ENCODE measurements at regions not wholly inside any gene's neighbourhood (a gene's known extent, or its start where the extent isn't known, plus 50 kb on each side); places are given as distances from the start of the nearest gene placed in this dataset.

DNA sequence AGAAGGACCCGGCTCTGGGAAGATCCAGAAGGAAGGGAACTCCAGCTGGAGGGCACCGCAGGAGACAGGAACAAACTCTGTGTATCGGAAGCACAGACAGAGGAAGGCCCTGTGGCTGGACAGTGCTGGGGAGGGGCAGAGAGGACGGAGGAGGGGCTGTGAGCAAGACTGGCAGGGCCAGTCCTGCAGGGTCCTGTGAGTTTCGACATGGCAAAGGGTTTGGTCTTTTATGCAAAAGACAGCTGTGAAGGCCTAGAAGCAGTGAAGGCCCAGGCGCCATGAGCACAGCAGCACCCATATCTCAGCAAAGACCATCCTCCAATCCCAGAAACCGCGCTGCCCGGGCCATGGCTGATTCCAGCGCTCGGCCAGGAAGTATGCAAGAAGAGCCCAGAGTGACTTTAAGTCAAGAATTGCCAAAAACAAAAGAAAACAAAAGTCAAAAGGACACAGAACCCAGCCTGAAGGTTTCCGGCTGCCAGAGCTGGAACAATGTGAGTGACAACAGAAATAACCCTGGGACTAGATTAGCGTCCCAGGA, 126.5 kb downstream of the NCOR2 start:
- no peak for DNase-seq

DNA sequence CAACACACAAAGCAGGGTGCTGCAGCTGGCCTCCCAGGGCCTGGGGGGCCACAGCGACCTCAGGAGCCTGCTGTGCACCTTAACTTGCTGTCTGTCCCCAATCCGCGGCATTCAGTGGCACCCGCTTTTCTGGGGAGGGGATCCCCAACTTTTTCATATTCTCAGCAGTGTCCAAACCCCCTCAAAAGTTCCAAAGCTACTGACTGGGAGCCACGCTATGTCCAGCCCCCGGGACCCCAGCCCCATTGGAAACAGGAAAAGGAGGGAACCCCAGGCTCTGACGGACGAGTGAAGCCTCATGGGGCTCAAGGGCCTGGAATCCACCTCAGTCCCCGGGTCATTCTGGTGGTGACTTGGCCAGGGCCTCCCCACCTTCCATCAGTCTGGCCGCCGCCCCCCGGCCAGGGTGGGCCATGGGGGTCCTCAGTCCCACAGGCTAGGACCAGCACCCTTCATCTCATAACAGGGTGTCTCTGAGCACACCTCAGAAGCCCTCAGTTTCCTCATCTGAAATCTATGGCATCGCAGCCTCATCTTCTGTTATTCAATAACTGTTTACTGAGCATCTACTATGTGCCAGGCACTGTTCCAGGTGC, 127.3 kb downstream of the NCOR2 start:
- DNase-seq, result no peak

GRCh38 chr12:124438437-124439056, 128.9 kb downstream of the NCOR2 start:
- no peak for DNase-seq

GRCh38 chr12:124437617-124438436, 129.6 kb downstream of the NCOR2 start:
- DNase-seq, result no peak

GRCh38 chr12:124437121-124437520, 130.3 kb downstream of the NCOR2 start:
- no peak for DNase-seq

DNA sequence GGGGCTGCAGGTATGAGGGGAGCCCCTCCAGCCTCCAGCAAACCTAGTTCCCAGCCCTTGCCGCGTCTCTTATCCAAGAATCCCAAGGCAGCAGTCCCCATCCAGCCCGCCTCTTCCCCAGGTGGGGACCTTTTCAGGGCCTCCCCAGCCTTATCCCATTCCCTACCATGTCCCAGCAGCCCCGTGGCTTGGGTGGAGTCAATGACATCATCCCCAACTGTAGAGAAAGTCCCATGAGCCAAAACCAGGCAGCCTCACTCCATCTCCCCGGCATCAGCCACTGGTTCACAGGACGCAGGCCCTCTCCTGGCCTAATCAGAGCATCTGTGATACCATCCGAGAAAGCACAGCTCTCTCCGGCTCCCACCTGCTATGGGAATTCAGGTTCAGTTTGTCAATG, 131.0 kb downstream of the NCOR2 start:
- DNase-seq, result no peak

- no peak for DNase-seq
These were observed 131.5 kb downstream of the NCOR2 start for GRCh38 chr12:124435806-124436345.

GRCh38 chr12:124434951-124435805, 132.2 kb downstream of the NCOR2 start:
- DNase-seq, result no peak

- no peak for DNase-seq
These were observed 133.1 kb downstream of the NCOR2 start for GRCh38 chr12:124434354-124434753.

- no peak for DNase-seq
These were observed 133.5 kb downstream of the NCOR2 start for GRCh38 chr12:124433879-124434278.

GRCh38 chr12:124433147-124433874, 134.1 kb downstream of the NCOR2 start:
- no peak for DNase-seq

DNA sequence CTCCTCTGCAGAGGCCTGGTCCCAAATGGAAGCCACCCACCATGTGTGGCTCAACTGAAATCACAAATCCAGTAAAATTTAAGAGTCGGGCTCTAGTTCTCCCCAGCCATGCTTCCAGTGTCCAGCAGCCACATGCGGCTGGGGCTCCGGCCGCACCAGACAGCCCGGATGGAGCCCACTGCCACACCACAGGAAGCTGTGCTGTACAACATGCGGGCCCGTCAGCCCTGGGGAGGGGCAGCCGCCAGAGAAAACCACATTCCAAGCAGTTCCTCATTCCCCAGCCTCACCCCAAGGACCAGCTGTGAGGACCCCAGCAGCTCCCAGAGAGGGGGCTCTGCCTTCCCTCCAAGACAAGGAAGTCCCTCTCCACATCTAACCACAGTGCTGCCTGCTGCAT, 135.0 kb downstream of the NCOR2 start:
- no peak for DNase-seq

- DNase-seq, result no peak
These were observed 135.4 kb downstream of the NCOR2 start for GRCh38 chr12:124431971-124432370.

DNA sequence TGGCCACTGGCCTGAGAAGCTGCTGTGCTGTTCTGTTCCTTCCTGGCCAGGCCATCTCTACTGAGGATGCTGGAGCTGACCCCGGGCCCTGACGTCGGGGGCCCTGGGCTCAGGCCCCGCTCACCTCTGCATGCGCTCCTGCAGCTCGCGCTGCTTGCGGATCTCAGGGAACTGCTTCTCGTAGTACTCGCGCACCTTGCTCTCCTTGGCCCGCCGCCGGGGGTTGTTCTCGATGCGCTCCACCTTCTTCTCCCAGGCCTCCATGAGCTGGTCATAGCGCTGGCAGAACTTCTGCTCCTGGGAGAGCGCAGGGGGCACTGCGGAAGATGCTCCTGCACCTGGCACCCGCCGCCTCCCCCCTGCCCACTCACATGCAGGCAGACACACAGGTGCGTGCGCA, 135.6 kb downstream of the RFLNA start:
- DNase-seq, result no peak

GRCh38 chr12:124429535-124429934, 134.6 kb downstream of the RFLNA start:
- no peak for DNase-seq

DNA sequence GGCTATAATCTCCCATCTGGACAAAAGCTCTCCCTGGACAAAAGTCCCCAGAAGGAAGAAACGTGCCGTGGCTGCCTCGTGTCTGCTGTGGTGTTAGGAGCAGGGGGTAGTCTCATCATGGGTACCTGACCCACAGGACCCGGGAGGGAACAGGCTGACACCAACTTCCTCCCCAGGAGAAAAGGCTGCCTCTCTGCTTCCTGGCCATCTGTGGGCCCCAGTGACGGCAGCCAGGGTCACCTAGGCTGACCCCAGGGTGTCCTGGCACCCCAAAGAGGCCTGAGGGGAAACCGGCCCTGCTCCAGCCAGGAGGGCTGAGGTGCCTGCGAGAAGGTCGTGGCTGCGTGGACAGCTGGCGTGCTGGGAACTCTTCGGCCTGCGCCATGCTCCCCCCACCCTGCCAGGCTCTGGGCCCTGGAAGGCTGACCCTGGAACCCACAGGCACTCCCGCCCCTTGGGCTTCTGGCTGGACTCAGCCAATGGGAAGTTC, 133.9 kb downstream of the RFLNA start:
- no peak for DNase-seq

DNA sequence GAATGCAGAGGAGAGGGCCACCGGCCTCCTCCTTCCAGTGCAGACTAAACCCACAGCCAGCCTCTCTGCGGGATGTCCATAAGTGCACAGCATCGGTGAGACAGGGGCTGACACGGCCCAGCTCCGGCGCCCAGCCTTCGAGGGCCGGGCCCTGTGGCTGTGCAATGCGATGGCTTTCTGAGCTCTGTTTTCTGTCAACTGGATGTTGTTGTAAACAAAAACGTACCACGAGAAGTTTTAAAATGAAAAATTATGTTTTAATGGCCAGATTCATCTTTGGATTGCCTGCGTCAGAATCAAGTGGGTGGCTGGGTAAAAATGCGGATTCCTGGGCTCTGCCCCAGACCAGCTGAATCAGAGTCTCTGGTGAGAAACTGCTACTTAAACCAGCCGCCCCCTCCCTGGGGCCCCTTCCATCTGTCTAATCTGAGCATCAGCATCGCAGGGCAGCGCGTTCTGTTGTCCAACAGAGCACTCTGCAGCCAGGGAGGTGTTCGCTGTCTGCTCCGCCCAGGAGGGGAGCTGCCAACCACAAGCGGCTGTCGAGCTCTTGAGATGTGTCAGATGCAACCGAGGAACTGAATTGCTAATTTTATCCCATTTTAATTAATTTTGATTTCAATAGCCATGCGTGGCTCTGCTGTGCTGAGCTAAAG, 133.4 kb downstream of the RFLNA start:
- DNase-seq, result peak; percentile 6

DNA sequence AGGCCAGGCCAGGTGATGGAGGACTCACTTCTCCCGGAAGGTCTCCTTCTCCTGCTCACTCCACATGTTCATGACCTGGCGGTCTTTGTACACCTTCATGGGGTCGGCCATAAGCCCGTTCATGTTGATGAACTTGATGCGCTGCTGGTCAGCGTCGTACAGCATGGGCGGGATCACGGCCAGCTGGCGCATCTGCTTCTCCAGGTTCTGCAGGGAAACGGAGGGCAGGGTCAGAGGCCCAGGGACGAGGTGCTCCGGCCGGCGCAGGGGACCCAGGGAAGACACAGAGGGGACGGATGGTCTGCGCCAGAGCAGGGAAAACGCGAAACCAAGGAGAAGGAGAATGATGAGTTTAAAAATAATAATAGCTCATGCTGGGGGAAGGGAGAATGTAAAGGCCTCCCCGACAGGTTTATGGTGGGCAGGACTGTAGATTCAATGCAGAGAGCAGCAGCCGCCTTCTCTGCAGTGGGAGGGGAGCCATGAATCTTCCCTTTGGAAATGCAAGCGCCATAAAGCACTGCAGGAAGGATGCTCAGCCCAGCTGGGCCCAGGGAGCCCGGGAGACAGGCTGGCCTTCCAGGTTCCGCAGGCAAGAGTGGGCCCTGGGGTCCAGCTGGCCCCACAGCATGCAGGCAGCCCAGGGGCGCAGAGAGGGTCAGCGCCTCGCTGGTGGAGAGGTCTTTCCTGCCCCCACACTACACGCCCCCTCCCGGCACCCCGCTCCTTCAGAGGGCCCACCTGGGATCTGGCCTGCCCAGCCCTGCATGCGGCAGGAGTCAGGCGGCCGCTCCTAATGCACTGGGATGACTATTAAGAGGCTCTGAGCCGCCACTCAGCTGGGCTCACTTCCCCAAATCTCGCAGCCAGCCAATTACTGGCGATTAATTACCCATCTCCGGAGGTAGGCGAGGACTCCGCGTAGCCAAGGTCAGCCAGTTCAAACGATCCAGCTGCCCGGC, 132.0 kb downstream of the RFLNA start:
- no peak for DNase-seq

DNA sequence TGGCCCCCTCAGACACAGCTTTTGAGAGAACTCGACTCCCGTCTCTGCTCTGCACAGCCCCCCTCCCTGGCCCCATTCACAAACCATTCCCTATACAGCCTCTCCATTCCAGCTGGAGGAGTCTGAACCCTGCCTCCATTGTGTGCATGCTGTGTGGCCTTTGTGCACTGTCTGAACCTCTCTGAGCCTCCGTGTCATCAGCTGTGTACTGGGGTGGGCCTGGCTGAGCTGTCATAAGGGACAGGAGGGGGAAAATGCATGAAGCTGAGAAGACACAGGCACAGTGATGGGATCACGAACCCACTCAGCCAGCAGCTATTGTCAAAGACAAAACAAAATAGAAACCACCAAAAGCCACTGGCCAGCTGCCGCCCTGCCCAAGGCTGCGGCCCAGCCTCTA, 130.8 kb downstream of the RFLNA start:
- DNase-seq, result no peak

DNA sequence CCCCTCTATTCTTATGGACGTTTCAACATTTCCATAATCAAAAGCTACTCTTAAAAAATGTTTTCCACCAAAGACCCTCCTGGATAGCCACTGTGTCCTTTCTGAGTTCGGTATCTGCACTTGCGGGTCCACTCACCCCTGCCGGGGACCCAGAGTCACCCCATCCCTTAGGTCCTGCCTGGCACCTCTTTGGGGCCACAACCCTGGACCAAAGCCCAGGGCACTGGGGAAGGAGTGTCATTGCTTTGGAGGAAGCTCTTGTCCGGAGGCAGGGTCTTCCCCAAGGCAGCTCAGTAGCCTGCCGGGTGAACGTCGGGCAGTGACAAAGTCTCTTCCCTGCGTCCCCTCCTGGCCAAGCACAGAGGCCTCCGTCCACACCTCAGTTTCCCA, 129.6 kb downstream of the RFLNA start:
- no peak for DNase-seq
